Osteoblast (primary cell): ENCODE measurements at regions not wholly inside any gene's neighbourhood (a gene's known extent, or its start where the extent isn't known, plus 50 kb on each side); places are given as distances from the start of the nearest gene placed in this dataset.

Source experiments
- DNase-seq: peaks from one replicate; pipeline ENCODE4 v3.0.0; 2011; ENCODE audit warnings: low spot score, mixed read lengths; ENCODE audit not compliant: insufficient read length; ENCODE audit errors: missing footprints
- H2AFZ ChIP-seq: 2 replicates; pipeline ENCODE4 v1.6.0; 2011; ENCODE audit warnings: mild to moderate bottlenecking, low read length
- H3K27ac ChIP-seq: 2 replicates; pipeline ENCODE4 v1.5.1; 2011; ENCODE audit warnings: mild to moderate bottlenecking, low read depth, low read length, moderate library complexity
- H3K27me3 ChIP-seq: 2 replicates; pipeline ENCODE4 v1.6.0; 2012; ENCODE audit warnings: mild to moderate bottlenecking, control low read depth, inconsistent platforms, low read length, moderate library complexity; ENCODE audit not compliant: insufficient read depth
- H3K36me3 ChIP-seq: 2 replicates; pipeline ENCODE4 v1.5.1; 2011; ENCODE audit warnings: mild to moderate bottlenecking, low read length, control low read depth, moderate library complexity; ENCODE audit not compliant: insufficient read depth
- H3K4me1 ChIP-seq: 2 replicates; pipeline ENCODE4 v1.5.1; 2011; ENCODE audit warnings: mild to moderate bottlenecking, low read length, control low read depth, moderate library complexity; ENCODE audit not compliant: insufficient read depth
- H3K4me2 ChIP-seq: 2 replicates; pipeline ENCODE4 v1.6.0; 2011; ENCODE audit warnings: mild to moderate bottlenecking, low read length; ENCODE audit not compliant: insufficient read depth
- H3K4me3 ChIP-seq: fragments of 200-600 bp; sonication (generic); 3 replicates; pipeline ENCODE4 v1.5.1; 2012; ENCODE audit warnings: mild to moderate bottlenecking, low read length, inconsistent platforms; ENCODE audit not compliant: insufficient read depth
- H3K79me2 ChIP-seq: 2 replicates; pipeline ENCODE4 v1.6.0; 2012; ENCODE audit warnings: mild to moderate bottlenecking, low read length, control low read depth, inconsistent platforms; ENCODE audit not compliant: insufficient read depth
- H3K9me3 ChIP-seq: 2 replicates; pipeline ENCODE4 v1.5.1; 2011; ENCODE audit warnings: low read depth, low read length, control low read depth
- H4K20me1 ChIP-seq: 2 replicates; pipeline ENCODE4 v1.6.0; 2012; ENCODE audit warnings: mild to moderate bottlenecking, low read length, control low read depth; ENCODE audit not compliant: insufficient read depth
- CTCF ChIP-seq: IDR thresholded peaks from 2 replicates; pipeline ENCODE4 v1.5.1; 2011; ENCODE audit warnings: mild to moderate bottlenecking, low read depth, low read length, moderate library complexity; ENCODE audit errors: extremely low read depth

- H3K9me3 ChIP-seq: no peaks in the 10 kb centered on the region
- H3K4me3 ChIP-seq: no peak overlapping the region
- no peaks in the 10 kb centered on the region for H3K79me2 ChIP-seq
- H3K36me3 ChIP-seq: no peaks in the 10 kb centered on the region
- H2AFZ ChIP-seq: no peak overlapping the region
- H3K27ac ChIP-seq: no peak overlapping the region
- no peak overlapping the region for H3K4me2 ChIP-seq
- H4K20me1 ChIP-seq: no peaks in the 10 kb centered on the region
- TF ChIP-seq CTCF: no peak
- no peaks in the 10 kb centered on the region for H3K27me3 ChIP-seq
- H3K4me1 ChIP-seq: no peaks in the 10 kb centered on the region
- no peak for DNase-seq
These were observed 473.0 kb downstream of the ADAMTS20 start for GRCh38 chr12:43078976-43079375.

- no peaks in the 10 kb centered on the region for H3K4me1 ChIP-seq
- H3K27ac ChIP-seq: no peak overlapping the region
- no peaks in the 10 kb centered on the region for H4K20me1 ChIP-seq
- no peaks in the 10 kb centered on the region for H3K79me2 ChIP-seq
- no peak overlapping the region for H2AFZ ChIP-seq
- TF ChIP-seq CTCF: no peak
- H3K27me3 ChIP-seq: no peaks in the 10 kb centered on the region
- no peak for DNase-seq
- no peaks in the 10 kb centered on the region for H3K9me3 ChIP-seq
- no peak overlapping the region for H3K4me2 ChIP-seq
- H3K4me3 ChIP-seq: no peak overlapping the region
- no peaks in the 10 kb centered on the region for H3K36me3 ChIP-seq
These were observed 479.6 kb downstream of the ADAMTS20 start for GRCh38 chr12:43072431-43072830.

DNA sequence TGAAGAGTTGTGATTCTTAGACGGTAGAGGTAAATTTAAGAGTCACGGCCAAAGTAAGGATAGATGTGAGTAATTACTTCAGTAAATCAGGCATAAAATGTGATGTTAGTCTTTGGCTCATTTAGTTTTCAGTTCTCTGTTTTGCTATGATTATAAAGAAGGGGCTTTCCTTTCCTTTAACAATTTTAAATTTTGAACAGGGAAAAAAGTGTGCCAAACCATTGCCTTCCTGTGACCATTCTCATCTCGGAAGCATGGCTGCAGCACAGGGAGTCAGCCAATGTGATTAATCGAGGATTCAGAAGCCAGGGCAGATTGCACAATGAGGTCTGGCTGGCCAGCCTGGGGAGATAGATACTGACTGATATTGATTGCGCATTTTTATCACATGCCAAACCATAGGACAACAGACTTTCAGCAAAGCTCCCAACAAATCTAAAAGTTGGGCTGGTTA, 480.2 kb upstream of the PRICKLE1 start:
- no peaks in the 10 kb centered on the region for H3K27me3 ChIP-seq
- no peaks in the 10 kb centered on the region for H3K9me3 ChIP-seq
- no peak overlapping the region for H3K4me3 ChIP-seq
- peak overlapping the region; percentile 10 for H3K4me2 ChIP-seq
- H2AFZ ChIP-seq: no peak overlapping the region
- H3K79me2 ChIP-seq: no peaks in the 10 kb centered on the region
- H3K4me1 ChIP-seq: no peaks in the 10 kb centered on the region
- H3K36me3 ChIP-seq: no peaks in the 10 kb centered on the region
- TF ChIP-seq CTCF: no peak
- H3K27ac ChIP-seq: no peak overlapping the region
- peak; percentile 19 for DNase-seq
- no peaks in the 10 kb centered on the region for H4K20me1 ChIP-seq

GRCh38 chr12:43066471-43066870, 476.9 kb upstream of the PRICKLE1 start:
- Histone ChIP-seq H3K27ac (no peak overlapping the region), H3K27me3 (no peaks in the 10 kb centered on the region), H3K4me3 (no peak overlapping the region), H3K4me2 (no peak overlapping the region), H3K9me3 (no peaks in the 10 kb centered on the region), H3K79me2 (no peaks in the 10 kb centered on the region), H4K20me1 (no peaks in the 10 kb centered on the region), H2AFZ (no peak overlapping the region), H3K36me3 (no peaks in the 10 kb centered on the region), H3K4me1 (peaks cover 5% of the 10 kb centered on the region)
- no peak for DNase-seq
- no peak for TF ChIP-seq CTCF
